HG02642 (cell line): ENCODE measurements at regions not wholly inside any gene's neighbourhood (a gene's known extent, or its start where the extent isn't known, plus 50 kb on each side); places are given as distances from the start of the nearest gene placed in this dataset.
A peak's percentile ranks its signal among the peaks of the same experiment; 100 is the strongest.

Experiments
- ATAC-seq: cut with Tn5 transposase; IDR thresholded peaks from one replicate; pipeline ENCODE4 v1.9.1; 2021; ENCODE audit warnings: mild to moderate bottlenecking; ENCODE audit not compliant: unreplicated experiment, poor library complexity

DNA sequence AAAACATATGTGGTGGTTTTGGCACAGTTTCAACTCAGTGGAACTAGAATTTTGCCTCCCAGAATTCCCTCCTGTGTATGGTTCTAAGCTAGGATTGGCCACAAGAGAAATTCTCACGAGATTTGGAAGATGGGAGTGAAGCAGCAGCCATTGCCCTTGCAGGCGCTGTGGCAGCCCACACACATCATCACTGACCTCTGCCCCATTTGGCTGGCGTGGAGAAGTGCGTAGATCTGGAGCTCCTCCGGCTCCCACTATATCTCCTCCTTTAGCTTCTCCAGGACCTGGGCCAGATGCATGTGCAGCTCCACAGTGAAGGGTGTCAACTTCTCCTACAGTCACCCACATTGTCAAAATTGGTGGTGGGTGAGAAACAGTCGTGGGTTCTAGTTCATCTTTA, 199.6 kb downstream of the EFHB start:
- ATAC-seq = no peak

DNA sequence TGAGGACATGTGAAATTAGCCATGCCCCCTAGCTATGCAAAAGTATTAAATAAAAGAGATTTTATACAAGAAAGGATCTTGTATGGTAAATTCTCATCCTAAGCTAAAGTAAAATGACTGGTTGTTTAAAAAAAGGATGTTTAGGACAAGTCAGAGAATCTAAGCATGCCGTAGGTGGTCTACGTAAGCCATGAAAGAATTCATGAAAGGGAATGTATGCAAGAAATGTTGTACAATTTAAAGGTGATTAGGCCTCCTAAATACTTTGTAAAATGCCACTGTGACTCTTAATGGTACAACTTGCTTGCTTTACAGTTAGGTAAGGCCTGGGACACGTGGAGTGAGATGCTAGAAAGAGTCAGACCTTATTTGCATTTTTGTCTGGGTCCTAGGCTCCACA, 209.0 kb downstream of the EFHB start:
- ATAC-seq = no peak

DNA sequence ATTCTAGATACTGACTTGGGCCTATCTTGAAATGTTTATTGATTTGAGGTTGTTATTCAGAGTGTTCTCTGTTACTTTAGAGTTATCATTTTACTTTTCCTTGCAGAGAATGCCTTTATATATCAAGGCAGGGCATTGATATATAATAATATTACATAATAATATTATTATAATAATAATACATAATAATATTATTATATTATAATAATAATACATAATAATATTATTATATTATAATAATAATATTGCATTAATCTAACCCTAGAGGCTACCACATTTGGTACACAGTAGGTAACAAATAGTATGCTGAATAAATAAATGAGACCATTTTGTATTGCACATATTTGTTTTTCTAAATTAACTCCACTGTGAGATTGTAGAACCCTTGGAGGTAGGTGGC, 216.3 kb downstream of the EFHB start:
- no peak for ATAC-seq

DNA sequence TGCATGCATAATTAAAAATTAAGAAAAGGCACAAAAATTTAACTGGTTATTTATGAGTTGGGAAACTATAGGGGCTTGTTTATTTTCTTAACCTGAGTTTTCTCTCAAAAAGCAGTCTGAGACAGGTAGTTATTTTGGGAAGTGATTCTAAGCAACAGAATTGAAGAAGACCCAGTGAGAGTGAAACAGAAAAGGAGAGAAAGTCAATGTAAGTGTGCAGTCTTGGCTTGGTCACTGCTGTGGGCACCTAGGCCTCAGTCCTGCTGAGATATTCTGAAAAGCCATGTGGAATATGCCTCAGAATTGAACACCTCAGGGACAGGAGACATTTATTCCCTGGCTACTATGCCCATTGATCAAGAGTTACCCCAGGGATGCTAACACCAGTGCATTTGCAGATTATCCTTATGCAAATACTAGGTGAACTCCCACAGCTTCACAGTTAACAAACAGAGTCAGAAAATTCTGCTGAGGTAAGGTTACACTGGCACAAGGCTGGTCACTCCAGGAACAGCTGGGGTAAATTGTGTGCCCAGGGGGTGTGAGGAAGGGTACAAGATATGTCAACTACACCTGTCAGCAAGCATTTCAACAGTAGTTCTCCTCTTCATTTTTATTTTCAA, 222.7 kb downstream of the EFHB start:
- peak; percentile 47 for ATAC-seq

DNA sequence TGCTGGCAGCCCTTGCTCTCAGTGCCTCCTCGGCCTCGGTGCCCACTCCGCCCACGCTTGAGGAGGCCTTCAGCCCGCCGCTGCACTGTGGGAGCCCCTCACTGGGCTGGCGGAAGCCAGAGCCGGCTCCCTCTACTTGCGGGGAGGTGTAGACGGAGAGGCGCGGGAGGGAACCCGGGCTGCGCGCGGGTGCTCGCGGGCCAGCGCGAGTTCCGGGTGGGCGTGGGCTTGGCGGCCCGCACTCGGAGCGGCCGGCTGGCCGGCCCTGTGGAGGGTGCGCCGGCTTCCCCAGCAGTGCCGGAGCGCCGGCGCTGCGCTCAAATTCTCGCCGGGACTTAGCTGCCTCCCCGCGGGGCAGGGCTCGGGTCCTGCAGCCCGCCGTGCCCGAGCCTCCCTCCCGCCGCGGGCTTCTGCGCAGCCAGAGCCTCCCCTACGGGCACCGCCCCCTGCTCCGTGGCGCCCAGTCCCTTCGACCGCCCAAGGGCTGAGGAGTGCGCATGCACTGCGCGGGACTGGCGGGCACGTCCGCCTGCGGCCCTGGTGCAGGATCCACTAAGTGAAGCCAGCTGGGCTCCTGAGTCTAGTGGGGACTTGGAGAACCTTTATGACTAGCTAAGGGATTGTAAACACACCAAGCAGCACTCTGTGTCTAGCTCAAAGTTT, 231.5 kb downstream of the EFHB start:
- no peak for ATAC-seq

DNA sequence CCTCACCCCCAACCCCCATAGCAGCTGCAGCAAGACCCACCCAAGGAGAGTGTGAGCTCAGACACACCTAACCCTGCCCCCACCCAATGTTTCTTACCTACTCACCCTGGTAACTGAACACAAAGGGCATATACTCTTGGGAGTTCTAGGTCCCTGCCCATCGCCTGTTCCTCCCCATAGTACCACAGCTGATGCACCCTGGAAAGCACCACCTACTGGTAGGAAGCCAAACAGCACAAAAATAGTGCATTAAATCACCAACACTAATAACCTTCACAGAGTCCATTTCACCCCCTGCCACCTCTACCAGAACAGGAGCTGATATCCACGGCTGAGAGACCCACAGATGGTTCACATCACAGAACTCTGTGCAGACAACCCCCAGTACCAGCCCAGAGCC, 245.2 kb downstream of the EFHB start:
- no peak for ATAC-seq

DNA sequence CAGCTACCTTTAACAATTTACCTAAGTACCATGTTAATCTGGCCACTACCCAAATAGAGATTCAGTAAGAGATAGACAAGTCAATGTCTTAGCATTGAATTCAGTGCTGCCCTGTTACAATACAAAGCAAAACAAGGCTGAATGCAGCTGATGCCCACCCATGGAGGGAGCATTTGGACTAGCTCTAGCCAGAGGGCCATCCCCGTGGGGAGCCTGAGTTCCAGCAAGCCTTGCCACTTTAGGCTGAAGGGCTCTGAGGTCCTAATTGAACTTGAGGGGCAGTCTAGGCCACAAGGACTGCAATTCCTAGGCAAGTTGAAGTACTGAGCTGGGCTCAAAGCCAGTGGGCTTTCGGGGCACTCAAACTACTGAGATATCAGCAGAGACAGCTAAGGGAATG, 265.9 kb downstream of the EFHB start:
- ATAC-seq = no peak

DNA sequence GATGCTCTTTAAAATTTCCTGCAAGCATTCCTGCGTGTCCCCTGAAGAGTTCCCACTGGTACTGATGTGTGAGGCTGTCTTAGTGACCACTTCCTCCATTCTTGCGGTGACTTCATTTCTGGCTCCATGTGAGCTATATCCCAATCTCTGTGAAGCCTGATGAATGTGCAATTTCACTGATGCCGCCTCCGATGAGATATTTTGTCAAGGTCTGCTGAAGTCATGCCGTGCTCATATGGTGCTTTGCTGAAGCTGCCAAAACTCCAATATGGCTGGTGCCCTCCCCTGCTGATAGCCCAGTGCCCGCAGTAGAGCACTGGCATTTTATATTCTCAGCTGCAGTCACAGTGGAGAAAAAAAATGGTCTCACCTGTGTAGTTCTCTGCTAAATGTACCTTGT, 271.5 kb downstream of the EFHB start:
- ATAC-seq = no peak

DNA sequence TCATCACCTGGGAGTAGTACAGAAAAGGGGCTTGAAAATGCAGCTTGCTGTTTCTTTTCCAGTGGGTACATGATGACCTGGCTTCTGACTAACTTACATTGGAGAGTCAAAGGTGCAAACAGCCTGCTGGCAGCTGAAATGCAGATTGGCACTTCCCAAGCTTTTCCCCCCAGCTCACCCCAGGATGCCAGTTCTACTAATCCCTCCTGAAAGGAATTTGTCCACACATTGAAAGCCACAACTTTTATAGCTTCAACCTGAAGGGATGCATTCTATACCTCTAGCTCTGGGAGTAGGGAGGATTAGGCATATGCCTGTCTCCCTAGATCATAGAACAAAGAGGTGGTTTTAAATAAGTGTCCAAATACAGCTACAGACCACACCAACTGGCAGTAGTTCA, 281.7 kb downstream of the EFHB start:
- ATAC-seq = no peak

DNA sequence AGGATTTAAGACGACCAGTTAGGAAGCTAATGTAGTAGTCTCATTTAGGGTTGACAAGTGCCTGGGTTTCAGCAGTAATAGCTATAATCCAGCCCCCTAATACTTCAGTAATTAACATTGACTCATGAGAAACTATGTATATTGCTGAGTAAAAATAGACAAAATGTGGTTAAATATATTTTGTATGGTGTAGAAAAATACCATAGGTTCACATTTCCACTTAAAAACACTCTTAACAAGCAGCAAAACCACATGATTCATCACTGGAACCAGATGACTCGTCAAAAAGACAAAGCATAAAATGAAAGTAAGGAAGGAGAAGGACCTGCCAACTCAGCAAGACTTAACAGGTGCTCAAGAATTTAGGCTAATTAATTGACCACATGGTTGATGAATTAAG, 288.9 kb downstream of the EFHB start:
- no peak for ATAC-seq

DNA sequence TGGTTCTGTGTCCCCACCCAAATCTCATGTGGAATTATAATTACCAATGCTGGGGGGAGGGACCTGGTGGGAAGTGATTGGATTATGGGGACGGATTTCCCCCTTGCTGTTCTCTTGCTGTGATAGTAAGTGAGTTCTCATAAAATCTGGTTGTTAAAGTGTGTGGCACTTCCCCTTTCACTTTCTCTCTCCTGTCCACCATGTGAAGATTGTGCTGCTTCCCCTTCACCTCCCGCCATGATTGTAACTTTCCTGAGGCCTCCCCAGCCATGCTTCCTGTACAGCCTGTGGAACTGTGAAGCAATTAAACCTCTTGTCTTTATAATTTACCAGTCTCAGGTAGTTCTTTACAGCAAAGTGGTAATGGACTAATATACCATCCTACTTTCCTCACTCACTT, 289.6 kb downstream of the EFHB start:
- ATAC-seq = peak; percentile 61

DNA sequence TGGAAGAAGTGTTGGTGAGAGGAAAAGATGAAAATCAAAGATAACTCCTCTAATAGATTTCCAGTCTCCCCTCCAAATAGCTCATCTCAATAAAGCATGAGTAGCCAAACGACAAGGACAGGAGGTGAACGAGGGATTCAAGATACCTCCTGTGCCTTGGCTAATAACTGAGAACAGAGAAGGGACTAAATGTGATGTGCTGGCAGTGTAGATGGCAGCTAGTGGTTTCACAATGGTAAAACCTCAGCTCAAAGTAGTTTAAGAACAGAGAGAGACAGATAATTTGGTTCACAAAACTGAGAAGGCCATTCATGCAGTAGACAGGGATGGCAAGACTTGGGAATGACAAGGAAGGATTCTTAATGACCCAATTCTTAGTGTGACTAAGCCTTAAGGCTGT, 292.6 kb downstream of the EFHB start:
- no peak for ATAC-seq

DNA sequence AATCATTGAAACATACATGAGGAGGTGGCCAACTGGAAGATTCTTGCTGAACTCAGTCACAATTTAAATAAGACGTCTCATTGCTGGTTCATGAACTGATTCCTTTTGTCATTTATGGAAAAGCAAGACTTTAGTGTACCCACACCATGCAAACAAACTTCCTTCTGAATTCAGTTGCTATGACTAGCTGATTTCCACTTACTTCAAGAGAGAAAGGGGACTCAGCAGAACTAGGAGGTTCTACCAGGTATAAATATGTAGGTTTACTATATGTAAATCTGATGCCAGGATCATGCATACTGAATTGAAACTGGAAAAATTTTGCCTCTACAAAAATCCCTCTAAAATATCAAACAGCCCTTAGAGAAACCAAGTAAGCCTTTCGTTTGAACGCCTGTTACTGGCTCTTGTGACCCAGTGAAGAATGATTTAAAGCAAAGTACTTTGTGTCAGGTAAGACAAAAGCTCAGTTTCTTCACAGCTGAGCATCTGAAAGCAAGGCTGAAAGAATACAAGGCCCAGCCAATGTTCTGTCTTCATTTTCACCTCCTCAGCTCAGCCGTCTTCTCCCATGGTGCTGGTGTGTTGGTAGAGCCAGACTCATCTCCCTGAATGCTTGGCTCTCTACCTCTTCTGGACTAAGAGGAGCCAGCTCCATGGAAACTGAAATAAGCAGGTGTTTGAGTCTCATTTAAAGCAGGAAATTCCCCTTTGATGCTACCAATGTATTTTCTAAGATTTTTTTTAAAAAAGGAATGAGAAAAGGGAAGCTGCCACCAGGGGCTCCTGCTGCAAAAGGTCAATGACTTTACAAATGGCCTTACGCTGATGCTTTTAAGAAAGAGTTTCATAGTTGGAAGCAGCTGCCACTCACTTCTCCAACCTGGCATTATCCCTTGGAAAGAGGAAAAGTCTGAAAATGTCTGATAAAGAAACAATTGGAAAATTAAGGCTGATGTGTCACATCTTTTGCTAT, 301.6 kb downstream of the EFHB start:
- ATAC-seq = no peak

DNA sequence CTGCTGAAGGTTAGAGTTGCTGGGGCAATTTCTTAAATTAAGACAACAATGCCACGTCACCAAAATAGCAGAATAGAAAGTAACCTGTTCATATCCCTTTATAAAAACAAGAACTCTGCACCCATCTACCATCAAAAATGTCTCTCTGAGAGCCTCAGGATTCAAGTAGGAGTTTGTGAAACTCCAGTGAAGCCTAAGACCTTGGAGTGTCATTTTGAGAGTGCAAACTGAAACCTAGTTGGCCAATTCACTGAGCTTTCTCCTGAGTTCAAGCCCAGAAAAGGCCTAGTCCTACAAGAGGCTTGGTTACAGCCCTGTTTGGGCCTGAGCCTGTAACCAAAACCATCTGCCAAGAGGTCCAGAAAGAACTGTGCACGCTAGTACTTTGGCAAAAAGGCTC, 335.1 kb downstream of the EFHB start:
- peak; percentile 83 for ATAC-seq

DNA sequence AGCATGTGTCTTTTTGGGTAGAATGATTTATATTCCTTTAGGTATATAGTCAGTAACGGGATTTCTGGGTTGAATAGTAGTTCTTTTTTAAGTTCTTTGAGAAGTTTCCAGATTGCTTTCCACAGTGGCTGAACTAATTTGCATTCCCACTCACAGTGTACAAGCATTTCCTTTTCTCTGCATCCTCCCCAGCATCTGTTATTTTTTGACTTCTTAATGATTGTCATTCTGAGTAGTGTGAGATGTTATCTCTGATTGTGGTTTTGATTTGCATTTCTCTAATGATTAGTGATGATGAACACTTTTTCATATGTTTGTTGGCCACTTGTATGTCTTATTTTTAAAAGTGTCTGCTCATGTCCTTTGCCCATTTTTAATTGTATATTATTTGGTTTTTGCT, 337.6 kb downstream of the EFHB start:
- ATAC-seq = peak; percentile 77

DNA sequence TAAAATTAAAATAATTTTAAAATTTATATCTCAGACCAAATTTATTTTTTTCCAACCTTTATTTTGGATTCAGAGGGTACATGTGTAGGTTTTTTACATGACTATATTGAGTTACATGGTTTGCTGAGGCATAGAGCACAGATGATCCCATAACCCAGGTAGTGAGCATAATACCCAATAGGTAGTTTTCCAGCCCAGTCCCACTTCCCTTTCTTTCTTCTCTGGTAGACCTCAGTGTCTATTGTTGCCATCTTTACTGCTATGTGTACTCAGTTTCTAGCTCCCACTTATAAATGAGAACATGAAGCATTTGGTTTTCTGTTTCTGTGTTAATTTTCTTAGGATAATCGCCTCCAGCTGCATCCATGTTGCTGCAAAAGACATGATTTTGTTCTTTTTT, 338.1 kb downstream of the EFHB start:
- ATAC-seq = no peak
